ENCODE measurements at regions not wholly inside any gene's neighbourhood (a gene's known extent, or its start where the extent isn't known, plus 50 kb on each side); places are given as distances from the start of the nearest gene placed in this dataset.

DNA sequence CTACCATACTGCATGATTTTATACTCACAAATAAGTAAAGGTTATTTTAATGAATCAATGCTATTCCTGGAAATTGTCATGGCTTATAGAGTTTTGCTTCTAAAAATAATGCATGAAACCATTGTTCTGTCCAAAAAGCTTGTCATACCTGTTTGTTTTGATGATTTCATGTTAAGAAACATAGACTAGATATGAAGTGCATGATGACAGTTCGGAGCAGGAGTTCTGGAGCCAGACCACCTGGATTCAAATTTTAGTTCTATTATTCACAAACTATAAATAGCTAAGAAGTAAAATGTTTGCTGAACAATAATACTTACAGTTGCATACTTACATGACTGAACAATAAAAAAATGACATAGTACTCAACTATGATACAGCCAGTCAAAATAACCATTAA lies 107.0 kb upstream of the AKR1E2 start:
- Mint-ChIP-seq H3K9me3 (ENCODE audit: unreplicated experiment) (peaks cover 15% of the 10 kb centered on the region), H3K4me1 (ENCODE audit: insufficient read depth, unreplicated experiment) (no peaks in the 10 kb centered on the region), H3K36me3 (ENCODE audit: insufficient read depth, unreplicated experiment) (no peaks in the 10 kb centered on the region), H3K4me3 (ENCODE audit: unreplicated experiment) (no peak overlapping the region), H3K27ac (ENCODE audit: low read depth, unreplicated experiment) (no peak overlapping the region), H3K27me3 (ENCODE audit: insufficient read depth, unreplicated experiment) (no peaks in the 10 kb centered on the region)
- DNase-seq (ENCODE audit: unreplicated experiment), result no peak
- no TSS peak for BruUV-seq (replicated peaks)
- ChIA-PET POLR2A (interaction anchor here (1.8 to 1.9 kb wide), 2 partner anchors 13 to 14 kb away, joined by 4 to 6 read pairs; no protein-coding TSS in a partner anchor), CTCF (interaction anchor here (0.7 kb wide), 1 partner anchor 121 kb away, joined by 5 read pairs; no protein-coding TSS in a partner anchor)
- intact Hi-C loops (cut with micrococcal nuclease), result no loop called here
- TF ChIP-seq, protein P1, sequence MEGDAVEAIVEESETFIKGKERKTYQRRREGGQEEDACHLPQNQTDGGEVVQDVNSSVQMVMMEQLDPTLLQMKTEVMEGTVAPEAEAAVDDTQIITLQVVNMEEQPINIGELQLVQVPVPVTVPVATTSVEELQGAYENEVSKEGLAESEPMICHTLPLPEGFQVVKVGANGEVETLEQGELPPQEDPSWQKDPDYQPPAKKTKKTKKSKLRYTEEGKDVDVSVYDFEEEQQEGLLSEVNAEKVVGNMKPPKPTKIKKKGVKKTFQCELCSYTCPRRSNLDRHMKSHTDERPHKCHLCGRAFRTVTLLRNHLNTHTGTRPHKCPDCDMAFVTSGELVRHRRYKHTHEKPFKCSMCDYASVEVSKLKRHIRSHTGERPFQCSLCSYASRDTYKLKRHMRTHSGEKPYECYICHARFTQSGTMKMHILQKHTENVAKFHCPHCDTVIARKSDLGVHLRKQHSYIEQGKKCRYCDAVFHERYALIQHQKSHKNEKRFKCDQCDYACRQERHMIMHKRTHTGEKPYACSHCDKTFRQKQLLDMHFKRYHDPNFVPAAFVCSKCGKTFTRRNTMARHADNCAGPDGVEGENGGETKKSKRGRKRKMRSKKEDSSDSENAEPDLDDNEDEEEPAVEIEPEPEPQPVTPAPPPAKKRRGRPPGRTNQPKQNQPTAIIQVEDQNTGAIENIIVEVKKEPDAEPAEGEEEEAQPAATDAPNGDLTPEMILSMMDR (IDR thresholded peaks at IDR 0.05; ENCODE audit: unreplicated experiment), result no peak

DNA sequence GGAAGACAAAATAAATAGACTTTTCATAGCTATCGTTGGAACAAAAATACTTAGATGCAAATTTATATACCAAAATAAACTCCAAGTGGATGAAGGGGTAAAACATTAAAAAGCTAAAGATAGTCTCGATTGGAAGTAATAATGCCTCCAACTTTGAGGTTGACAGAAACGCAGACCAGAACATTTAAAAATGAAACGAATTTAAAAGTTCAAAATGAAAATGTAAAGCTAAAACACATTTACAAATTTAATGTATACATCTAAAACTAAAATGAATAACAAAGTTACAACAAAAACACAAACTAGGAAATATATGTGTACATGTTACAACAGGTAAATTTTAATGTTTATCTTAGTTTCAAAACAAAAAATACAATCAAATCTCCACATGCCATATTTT lies 107.5 kb upstream of the AKR1E2 start:
- Mint-ChIP-seq H3K9me3 (ENCODE audit: unreplicated experiment) (peaks cover 15% of the 10 kb centered on the region), H3K4me3 (ENCODE audit: unreplicated experiment) (no peak overlapping the region), H3K36me3 (ENCODE audit: insufficient read depth, unreplicated experiment) (no peaks in the 10 kb centered on the region), H3K4me1 (ENCODE audit: insufficient read depth, unreplicated experiment) (no peaks in the 10 kb centered on the region), H3K27me3 (ENCODE audit: insufficient read depth, unreplicated experiment) (no peaks in the 10 kb centered on the region), H3K27ac (ENCODE audit: low read depth, unreplicated experiment) (no peak overlapping the region)
- no TSS peak for BruUV-seq (replicated peaks)
- TF ChIP-seq, protein P1 (IDR thresholded peaks at IDR 0.05; ENCODE audit: unreplicated experiment), result no peak
- ChIA-PET POLR2A (interaction anchor here (1.0 to 1.9 kb wide), 4 partner anchors 8 to 14 kb away, joined by 3 to 6 read pairs (median 4); no protein-coding TSS in a partner anchor), CTCF (no interaction called here)
- no peak for DNase-seq (ENCODE audit: unreplicated experiment)
- intact Hi-C loops (cut with micrococcal nuclease), result no loop called here

DNA sequence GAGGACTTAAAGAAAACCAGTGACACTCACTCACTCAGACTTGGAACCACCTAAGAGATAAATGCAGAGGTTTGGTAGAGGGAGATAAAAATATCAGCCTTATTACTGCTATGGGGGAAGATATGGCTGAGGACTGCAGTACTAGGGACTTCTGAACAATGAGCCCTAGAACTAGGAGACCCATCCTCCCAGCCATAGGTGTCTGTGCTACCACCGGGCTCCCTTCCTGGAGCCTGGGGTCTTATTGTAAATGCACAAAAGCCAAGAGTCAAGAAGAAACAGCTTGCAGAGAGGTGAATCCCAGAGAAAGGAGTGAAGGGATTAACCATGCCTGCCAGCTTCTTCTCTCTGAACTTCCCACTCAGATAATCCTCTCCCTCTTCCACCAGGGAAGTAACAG lies 108.3 kb upstream of the AKR1E2 start:
- TF ChIP-seq, protein P1 (IDR thresholded peaks at IDR 0.05; ENCODE audit: unreplicated experiment), result no peak
- BruUV-seq (replicated peaks), result no TSS peak
- ChIA-PET CTCF (no interaction called here), POLR2A (interaction anchor here (1.0 to 1.9 kb wide), 4 partner anchors 9 to 15 kb away, joined by 3 to 6 read pairs (median 4); no protein-coding TSS in a partner anchor)
- Mint-ChIP-seq H3K36me3 (ENCODE audit: insufficient read depth, unreplicated experiment) (no peaks in the 10 kb centered on the region), H3K9me3 (ENCODE audit: unreplicated experiment) (peaks cover 15% of the 10 kb centered on the region), H3K4me3 (ENCODE audit: unreplicated experiment) (no peak overlapping the region), H3K27me3 (ENCODE audit: insufficient read depth, unreplicated experiment) (no peaks in the 10 kb centered on the region), H3K27ac (ENCODE audit: low read depth, unreplicated experiment) (no peak overlapping the region), H3K4me1 (ENCODE audit: insufficient read depth, unreplicated experiment) (no peaks in the 10 kb centered on the region)
- intact Hi-C loops (cut with micrococcal nuclease), result no loop called here
- DNase-seq (ENCODE audit: unreplicated experiment), result no peak

DNA sequence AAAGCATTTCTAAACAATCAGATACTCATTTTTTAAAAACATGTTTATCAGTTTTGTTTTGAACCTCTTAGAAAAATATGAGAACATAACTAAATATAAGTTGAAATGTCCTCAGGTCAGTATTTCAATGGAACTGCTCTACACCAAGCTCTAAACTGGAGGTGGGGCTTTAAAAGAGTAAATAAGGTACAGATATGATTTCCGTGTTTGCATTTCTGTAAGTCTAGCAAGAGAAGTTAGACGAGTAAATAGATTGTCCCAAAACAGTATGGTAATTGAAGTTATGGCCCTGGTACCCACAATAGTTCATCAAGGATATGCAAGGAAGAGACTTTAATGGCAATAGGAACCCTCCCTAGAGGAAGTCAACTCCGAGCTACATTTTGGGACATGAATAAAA lies 115.1 kb upstream of the AKR1E2 start:
- no peaks in the 10 kb centered on the region for H3K9me3 Mint-ChIP-seq (ENCODE audit: unreplicated experiment)
- no peak overlapping the region for H3K4me3 Mint-ChIP-seq (ENCODE audit: unreplicated experiment)
- no peaks in the 10 kb centered on the region for H3K27me3 Mint-ChIP-seq (ENCODE audit: insufficient read depth, unreplicated experiment)
- TF ChIP-seq, protein P1 (IDR thresholded peaks at IDR 0.05; ENCODE audit: unreplicated experiment), result no peak
- intact Hi-C loops (cut with micrococcal nuclease), result no loop called here
- no TSS peak for BruUV-seq (replicated peaks)
- no peak for DNase-seq (ENCODE audit: unreplicated experiment)
- ChIA-PET POLR2A (interaction anchor here (0.8 kb wide), 1 partner anchor 47 kb away, joined by 3 read pairs; no protein-coding TSS in a partner anchor), CTCF (interaction anchor here (1.1 kb wide), 1 partner anchor 41 kb away, joined by 4 read pairs; no protein-coding TSS in a partner anchor)
- H3K36me3 Mint-ChIP-seq (ENCODE audit: insufficient read depth, unreplicated experiment), result peaks cover 6% of the 10 kb centered on the region
- H3K4me1 Mint-ChIP-seq (ENCODE audit: insufficient read depth, unreplicated experiment), result no peaks in the 10 kb centered on the region
- H3K27ac Mint-ChIP-seq (ENCODE audit: low read depth, unreplicated experiment), result no peak overlapping the region
